ENCODE measurements at regions not wholly inside any gene's neighbourhood (a gene's known extent, or its start where the extent isn't known, plus 50 kb on each side); places are given as distances from the start of the nearest gene placed in this dataset.

DNA sequence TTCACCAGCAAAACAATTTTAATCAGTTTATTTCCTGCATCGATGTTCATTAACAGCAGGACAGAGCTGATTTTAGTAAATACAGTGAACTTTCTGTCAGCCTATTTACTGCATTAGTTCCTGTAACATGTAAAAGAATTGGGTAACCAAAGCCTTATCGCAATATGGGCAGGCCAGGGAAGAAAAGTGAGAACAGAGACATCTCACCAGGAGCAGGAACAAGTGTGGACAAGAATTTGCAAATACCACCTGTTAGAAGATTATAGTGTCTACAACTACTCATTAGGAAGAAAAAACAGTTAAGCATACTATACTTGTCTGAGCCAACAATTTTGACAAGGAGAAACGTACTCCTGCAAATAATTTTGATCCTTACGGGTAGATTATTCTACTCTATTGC, 1293.9 kb downstream of the PLA2G4A start:
- no peaks in the 10 kb centered on the region for H3K4me1 Mint-ChIP-seq (ENCODE audit: low read depth)
- DNase-seq (ENCODE audit: low spot score) = no peak
- peaks cover 3% of the 10 kb centered on the region for H3K27me3 Mint-ChIP-seq (ENCODE audit: low read depth)
- H3K4me3 Mint-ChIP-seq (ENCODE audit: unreplicated experiment) = no peak overlapping the region
- no peaks in the 10 kb centered on the region for H3K36me3 Mint-ChIP-seq (ENCODE audit: low read depth)
- TF ChIP-seq, protein P1, sequence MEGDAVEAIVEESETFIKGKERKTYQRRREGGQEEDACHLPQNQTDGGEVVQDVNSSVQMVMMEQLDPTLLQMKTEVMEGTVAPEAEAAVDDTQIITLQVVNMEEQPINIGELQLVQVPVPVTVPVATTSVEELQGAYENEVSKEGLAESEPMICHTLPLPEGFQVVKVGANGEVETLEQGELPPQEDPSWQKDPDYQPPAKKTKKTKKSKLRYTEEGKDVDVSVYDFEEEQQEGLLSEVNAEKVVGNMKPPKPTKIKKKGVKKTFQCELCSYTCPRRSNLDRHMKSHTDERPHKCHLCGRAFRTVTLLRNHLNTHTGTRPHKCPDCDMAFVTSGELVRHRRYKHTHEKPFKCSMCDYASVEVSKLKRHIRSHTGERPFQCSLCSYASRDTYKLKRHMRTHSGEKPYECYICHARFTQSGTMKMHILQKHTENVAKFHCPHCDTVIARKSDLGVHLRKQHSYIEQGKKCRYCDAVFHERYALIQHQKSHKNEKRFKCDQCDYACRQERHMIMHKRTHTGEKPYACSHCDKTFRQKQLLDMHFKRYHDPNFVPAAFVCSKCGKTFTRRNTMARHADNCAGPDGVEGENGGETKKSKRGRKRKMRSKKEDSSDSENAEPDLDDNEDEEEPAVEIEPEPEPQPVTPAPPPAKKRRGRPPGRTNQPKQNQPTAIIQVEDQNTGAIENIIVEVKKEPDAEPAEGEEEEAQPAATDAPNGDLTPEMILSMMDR (IDR thresholded peaks at IDR 0.05) = no peak
- no peaks in the 10 kb centered on the region for H3K9me3 Mint-ChIP-seq (ENCODE audit: low read depth)
- H3K27ac Mint-ChIP-seq (ENCODE audit: unreplicated experiment) = no peak overlapping the region

DNA sequence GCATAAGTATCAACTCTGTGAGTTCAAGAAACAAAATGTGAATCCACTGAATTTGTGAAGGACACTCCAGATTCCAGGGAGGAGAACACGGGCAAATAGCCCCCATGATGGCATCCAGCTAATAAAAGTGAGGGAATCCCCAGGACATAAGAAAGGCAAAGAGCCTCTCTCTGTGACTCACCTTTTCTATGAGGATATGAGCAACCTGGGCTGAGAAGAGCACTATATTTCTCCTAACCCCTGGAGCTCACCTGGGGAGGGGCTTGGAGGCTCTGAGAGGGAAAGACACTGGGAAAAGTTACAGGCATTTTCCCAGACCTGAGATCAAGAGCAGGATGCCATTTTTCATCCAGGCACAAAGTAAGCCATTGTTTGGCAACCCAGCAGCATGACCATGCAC, 1298.8 kb downstream of the PLA2G4A start:
- Mint-ChIP-seq H3K4me1 (ENCODE audit: low read depth) (no peaks in the 10 kb centered on the region), H3K4me3 (ENCODE audit: unreplicated experiment) (no peak overlapping the region), H3K27me3 (ENCODE audit: low read depth) (no peaks in the 10 kb centered on the region), H3K27ac (ENCODE audit: unreplicated experiment) (no peak overlapping the region), H3K9me3 (ENCODE audit: low read depth) (peaks cover 2% of the 10 kb centered on the region), H3K36me3 (ENCODE audit: low read depth) (no peaks in the 10 kb centered on the region)
- TF ChIP-seq, protein P1 (IDR thresholded peaks at IDR 0.05) = no peak
- no peak for DNase-seq (ENCODE audit: low spot score)

DNA sequence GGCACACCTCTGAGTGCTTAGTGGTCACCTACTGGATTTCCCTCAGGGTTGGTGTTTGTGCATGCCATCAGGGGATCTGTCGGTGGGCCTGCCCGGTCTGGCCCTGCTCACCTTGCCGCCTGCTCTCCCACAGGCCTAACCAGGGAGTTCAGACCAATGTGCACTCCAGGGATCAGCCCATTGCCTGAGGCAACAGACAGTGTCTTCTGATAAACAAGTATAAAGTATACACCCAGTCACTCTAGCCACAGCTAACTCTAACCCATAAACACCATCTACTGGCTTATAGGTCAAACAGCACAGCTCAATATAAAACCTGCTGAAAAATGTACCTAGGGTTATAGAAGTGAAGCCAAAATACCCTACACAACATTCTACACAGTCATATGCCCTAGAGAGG, 1300.0 kb downstream of the PLA2G4A start:
- H3K36me3 Mint-ChIP-seq (ENCODE audit: low read depth) = no peaks in the 10 kb centered on the region
- peaks cover 2% of the 10 kb centered on the region for H3K9me3 Mint-ChIP-seq (ENCODE audit: low read depth)
- no peaks in the 10 kb centered on the region for H3K27me3 Mint-ChIP-seq (ENCODE audit: low read depth)
- TF ChIP-seq, protein P1 (IDR thresholded peaks at IDR 0.05) = peak; percentile 43
- H3K27ac Mint-ChIP-seq (ENCODE audit: unreplicated experiment) = no peak overlapping the region
- DNase-seq (ENCODE audit: low spot score) = no peak
- no peaks in the 10 kb centered on the region for H3K4me1 Mint-ChIP-seq (ENCODE audit: low read depth)
- no peak overlapping the region for H3K4me3 Mint-ChIP-seq (ENCODE audit: unreplicated experiment)

DNA sequence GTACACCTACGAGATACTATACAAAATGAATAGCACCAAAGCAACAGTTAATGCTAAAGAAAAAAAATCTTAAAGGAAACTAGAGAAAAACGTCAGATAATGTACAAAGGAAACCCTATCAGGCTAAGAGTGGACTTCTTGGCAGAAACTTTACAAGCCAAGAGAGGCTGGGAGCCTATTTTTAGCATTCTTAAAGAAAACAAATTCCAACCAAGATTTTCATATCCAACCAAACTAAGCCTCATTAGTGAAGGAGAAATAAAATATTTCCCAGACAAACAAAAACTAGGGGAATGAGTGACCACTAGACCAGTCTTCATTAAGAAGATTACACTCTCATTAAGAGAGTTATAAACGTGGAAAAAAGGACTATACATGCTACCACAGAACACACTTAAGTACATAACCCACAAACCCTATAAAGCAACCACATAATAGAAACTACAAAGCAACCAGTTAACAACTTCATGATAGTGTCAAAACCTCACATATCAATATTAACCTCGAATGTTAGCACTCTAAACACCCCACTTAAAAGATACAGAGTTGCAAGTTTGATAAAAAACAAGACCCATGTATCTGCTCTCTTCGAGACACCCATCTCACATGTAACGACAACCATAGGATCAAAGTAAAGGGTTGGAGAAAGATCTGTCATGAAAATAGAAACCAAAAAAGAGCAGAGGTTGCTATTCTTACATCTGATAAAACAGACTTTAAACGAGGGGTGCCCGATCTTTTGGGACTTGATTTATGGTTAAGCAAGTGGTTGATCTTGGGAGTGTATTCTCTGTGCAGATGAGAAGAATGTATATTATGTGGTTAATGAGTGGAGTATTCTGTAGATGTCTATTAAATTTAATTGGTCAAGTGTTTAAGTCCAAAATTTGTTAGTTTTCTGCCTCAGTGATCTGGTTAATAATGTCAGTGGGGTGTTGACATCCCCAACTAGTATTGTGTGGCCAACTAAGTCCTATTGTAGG, 1301.4 kb downstream of the PLA2G4A start:
- Mint-ChIP-seq H3K4me1 (ENCODE audit: low read depth) (no peaks in the 10 kb centered on the region), H3K36me3 (ENCODE audit: low read depth) (no peaks in the 10 kb centered on the region), H3K4me3 (ENCODE audit: unreplicated experiment) (no peak overlapping the region), H3K27ac (ENCODE audit: unreplicated experiment) (no peak overlapping the region), H3K9me3 (ENCODE audit: low read depth) (peaks cover 2% of the 10 kb centered on the region), H3K27me3 (ENCODE audit: low read depth) (no peaks in the 10 kb centered on the region)
- DNase-seq (ENCODE audit: low spot score) = no peak
- TF ChIP-seq, protein P1 (IDR thresholded peaks at IDR 0.05) = no peak

DNA sequence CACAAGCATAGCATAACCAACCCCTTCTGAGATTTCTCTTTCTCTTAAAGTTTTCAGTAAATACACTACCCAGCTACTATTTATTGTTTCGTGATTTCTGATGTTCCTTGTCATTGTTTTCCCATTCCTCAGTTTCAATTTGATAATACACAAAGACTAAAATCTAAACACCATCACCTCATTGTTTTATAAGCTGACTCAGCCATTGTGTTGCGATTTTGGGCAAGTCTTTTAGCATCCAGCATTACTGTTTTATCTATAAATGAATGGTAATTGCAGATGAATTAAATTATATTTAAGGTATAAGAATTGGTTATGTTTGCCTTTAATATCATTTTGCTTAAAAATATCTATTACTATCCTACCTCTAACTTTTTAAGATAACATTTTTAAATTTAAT, 1308.5 kb downstream of the PLA2G4A start:
- peaks cover 3% of the 10 kb centered on the region for H3K4me1 Mint-ChIP-seq (ENCODE audit: low read depth)
- no peak overlapping the region for H3K4me3 Mint-ChIP-seq (ENCODE audit: unreplicated experiment)
- TF ChIP-seq, protein P1 (IDR thresholded peaks at IDR 0.05) = no peak

More for the DNA sequence above, 1308.5 kb downstream of the PLA2G4A start:
- no peak overlapping the region for H3K27ac Mint-ChIP-seq (ENCODE audit: unreplicated experiment)
- H3K9me3 Mint-ChIP-seq (ENCODE audit: low read depth) = peaks cover 2% of the 10 kb centered on the region
- H3K36me3 Mint-ChIP-seq (ENCODE audit: low read depth) = no peaks in the 10 kb centered on the region
- H3K27me3 Mint-ChIP-seq (ENCODE audit: low read depth) = no peaks in the 10 kb centered on the region
- DNase-seq (ENCODE audit: low spot score) = no peak

Data from chondrocyte (in vitro differentiated cells).